ENCODE measurements at regions not wholly inside any gene's neighbourhood (a gene's known extent, or its start where the extent isn't known, plus 50 kb on each side); places are given as distances from the start of the nearest gene placed in this dataset.
"Not testable (repeated sequence)": the region's sequence is repeated elsewhere in the genome, so short reads cannot be mapped to it uniquely, and the experiment has no call there.

GRCh38 chr16:51834133-51834532 is 683.1 kb upstream of the SALL1 start:
- Histone ChIP-seq H3K4me1 (ENCODE audit: control insufficient read depth, insufficient read depth, low read length) (peaks cover 4% of the 10 kb centered on the region; the same call in 1 of the 2 replicates), H3K4me3 (ENCODE audit: low read depth, low read length) (no peak overlapping the region), H3K36me3 (ENCODE audit: control insufficient read depth, insufficient read depth, low read length) (no peaks in the 10 kb centered on the region), H3K9me3 (ENCODE audit: control insufficient read depth, insufficient read depth, low read length) (no peaks in the 10 kb centered on the region), H3K9ac (ENCODE audit: low read depth, low read length) (no peak overlapping the region), H3K27me3 (ENCODE audit: control insufficient read depth, insufficient read depth, low read length) (no peaks in the 10 kb centered on the region), H3K27ac (ENCODE audit: low read depth, low read length) (no peak overlapping the region)

- Histone ChIP-seq H3K27ac (ENCODE audit: low read depth, low read length) (no peak overlapping the region), H3K27me3 (ENCODE audit: control insufficient read depth, insufficient read depth, low read length) (no peaks in the 10 kb centered on the region), H3K4me1 (ENCODE audit: control insufficient read depth, insufficient read depth, low read length) (peaks cover 4% of the 10 kb centered on the region; the same call in 1 of the 2 replicates), H3K9ac (ENCODE audit: low read depth, low read length) (no peak overlapping the region), H3K9me3 (ENCODE audit: control insufficient read depth, insufficient read depth, low read length) (no peaks in the 10 kb centered on the region), H3K36me3 (ENCODE audit: control insufficient read depth, insufficient read depth, low read length) (no peaks in the 10 kb centered on the region), H3K4me3 (ENCODE audit: low read depth, low read length) (no peak overlapping the region)
These were observed 680.7 kb upstream of the SALL1 start for GRCh38 chr16:51831595-51832367.

- H3K36me3 ChIP-seq (ENCODE audit: control insufficient read depth, insufficient read depth, low read length); H3K9ac ChIP-seq (ENCODE audit: low read depth, low read length); H3K27me3 ChIP-seq (ENCODE audit: control insufficient read depth, insufficient read depth, low read length); H3K27ac ChIP-seq (ENCODE audit: low read depth, low read length); H3K4me3 ChIP-seq (ENCODE audit: low read depth, low read length); H3K4me1 ChIP-seq (ENCODE audit: control insufficient read depth, insufficient read depth, low read length); H3K9me3 ChIP-seq (ENCODE audit: control insufficient read depth, insufficient read depth, low read length): not testable (repeated sequence)
These were observed 680.0 kb upstream of the SALL1 start for GRCh38 chr16:51831034-51831433.

- Histone ChIP-seq H3K4me3 (ENCODE audit: low read depth, low read length) (no peak overlapping the region), H3K9ac (ENCODE audit: low read depth, low read length) (no peak overlapping the region), H3K27ac (ENCODE audit: low read depth, low read length) (no peak overlapping the region), H3K4me1 (ENCODE audit: control insufficient read depth, insufficient read depth, low read length) (no peaks in the 10 kb centered on the region), H3K9me3 (ENCODE audit: control insufficient read depth, insufficient read depth, low read length) (no peaks in the 10 kb centered on the region), H3K27me3 (ENCODE audit: control insufficient read depth, insufficient read depth, low read length) (no peaks in the 10 kb centered on the region), H3K36me3 (ENCODE audit: control insufficient read depth, insufficient read depth, low read length) (no peaks in the 10 kb centered on the region)
These were observed 674.7 kb upstream of the SALL1 start for GRCh38 chr16:51825779-51826178.

- Histone ChIP-seq H3K27ac (ENCODE audit: low read depth, low read length) (no peak overlapping the region), H3K9me3 (ENCODE audit: control insufficient read depth, insufficient read depth, low read length) (no peaks in the 10 kb centered on the region), H3K4me1 (ENCODE audit: control insufficient read depth, insufficient read depth, low read length) (no peaks in the 10 kb centered on the region), H3K9ac (ENCODE audit: low read depth, low read length) (no peak overlapping the region), H3K27me3 (ENCODE audit: control insufficient read depth, insufficient read depth, low read length) (no peaks in the 10 kb centered on the region), H3K4me3 (ENCODE audit: low read depth, low read length) (no peak overlapping the region), H3K36me3 (ENCODE audit: control insufficient read depth, insufficient read depth, low read length) (no peaks in the 10 kb centered on the region)
These were observed 671.4 kb upstream of the SALL1 start for GRCh38 chr16:51822471-51822870.

GRCh38 chr16:51821527-51821926 is 670.5 kb upstream of the SALL1 start:
- no peak overlapping the region for H3K9ac ChIP-seq (ENCODE audit: low read depth, low read length)
- no peak overlapping the region for H3K4me3 ChIP-seq (ENCODE audit: low read depth, low read length)
- H3K27me3 ChIP-seq (ENCODE audit: control insufficient read depth, insufficient read depth, low read length): no peaks in the 10 kb centered on the region
- H3K27ac ChIP-seq (ENCODE audit: low read depth, low read length): no peak overlapping the region
- no peaks in the 10 kb centered on the region for H3K9me3 ChIP-seq (ENCODE audit: control insufficient read depth, insufficient read depth, low read length)
- H3K4me1 ChIP-seq (ENCODE audit: control insufficient read depth, insufficient read depth, low read length): no peaks in the 10 kb centered on the region
- no peaks in the 10 kb centered on the region for H3K36me3 ChIP-seq (ENCODE audit: control insufficient read depth, insufficient read depth, low read length)

GRCh38 chr16:51820176-51820575 is 669.1 kb upstream of the SALL1 start:
- H3K4me1 ChIP-seq (ENCODE audit: control insufficient read depth, insufficient read depth, low read length): no peaks in the 10 kb centered on the region
- no peaks in the 10 kb centered on the region for H3K36me3 ChIP-seq (ENCODE audit: control insufficient read depth, insufficient read depth, low read length)
- H3K4me3 ChIP-seq (ENCODE audit: low read depth, low read length): no peak overlapping the region
- H3K9ac ChIP-seq (ENCODE audit: low read depth, low read length): no peak overlapping the region
- H3K27me3 ChIP-seq (ENCODE audit: control insufficient read depth, insufficient read depth, low read length): no peaks in the 10 kb centered on the region
- no peak overlapping the region for H3K27ac ChIP-seq (ENCODE audit: low read depth, low read length)
- H3K9me3 ChIP-seq (ENCODE audit: control insufficient read depth, insufficient read depth, low read length): no peaks in the 10 kb centered on the region

- no peak overlapping the region for H3K4me3 ChIP-seq (ENCODE audit: low read depth, low read length)
- no peaks in the 10 kb centered on the region for H3K27me3 ChIP-seq (ENCODE audit: control insufficient read depth, insufficient read depth, low read length)
- H3K9me3 ChIP-seq (ENCODE audit: control insufficient read depth, insufficient read depth, low read length): no peaks in the 10 kb centered on the region
- H3K27ac ChIP-seq (ENCODE audit: low read depth, low read length): no peak overlapping the region
- no peaks in the 10 kb centered on the region for H3K4me1 ChIP-seq (ENCODE audit: control insufficient read depth, insufficient read depth, low read length)
- H3K36me3 ChIP-seq (ENCODE audit: control insufficient read depth, insufficient read depth, low read length): no peaks in the 10 kb centered on the region
- no peak overlapping the region for H3K9ac ChIP-seq (ENCODE audit: low read depth, low read length)
These were observed 667.4 kb upstream of the SALL1 start for GRCh38 chr16:51818342-51818944.

GRCh38 chr16:51816929-51817328 is 665.9 kb upstream of the SALL1 start:
- H3K36me3 ChIP-seq (ENCODE audit: control insufficient read depth, insufficient read depth, low read length): no peaks in the 10 kb centered on the region
- no peak overlapping the region for H3K9ac ChIP-seq (ENCODE audit: low read depth, low read length)
- no peaks in the 10 kb centered on the region for H3K9me3 ChIP-seq (ENCODE audit: control insufficient read depth, insufficient read depth, low read length)
- no peak overlapping the region for H3K27ac ChIP-seq (ENCODE audit: low read depth, low read length)
- H3K27me3 ChIP-seq (ENCODE audit: control insufficient read depth, insufficient read depth, low read length): no peaks in the 10 kb centered on the region
- H3K4me3 ChIP-seq (ENCODE audit: low read depth, low read length): no peak overlapping the region
- no peaks in the 10 kb centered on the region for H3K4me1 ChIP-seq (ENCODE audit: control insufficient read depth, insufficient read depth, low read length)

- Histone ChIP-seq H3K27ac (ENCODE audit: low read depth, low read length) (no peak overlapping the region), H3K9ac (ENCODE audit: low read depth, low read length) (no peak overlapping the region), H3K27me3 (ENCODE audit: control insufficient read depth, insufficient read depth, low read length) (no peaks in the 10 kb centered on the region), H3K4me1 (ENCODE audit: control insufficient read depth, insufficient read depth, low read length) (no peaks in the 10 kb centered on the region), H3K9me3 (ENCODE audit: control insufficient read depth, insufficient read depth, low read length) (no peaks in the 10 kb centered on the region), H3K4me3 (ENCODE audit: low read depth, low read length) (no peak overlapping the region), H3K36me3 (ENCODE audit: control insufficient read depth, insufficient read depth, low read length) (no peaks in the 10 kb centered on the region)
These were observed 664.5 kb upstream of the SALL1 start for GRCh38 chr16:51815523-51815922.

GRCh38 chr16:51814617-51815016 is 663.5 kb upstream of the SALL1 start:
- no peak overlapping the region for H3K27ac ChIP-seq (ENCODE audit: low read depth, low read length)
- no peak overlapping the region for H3K4me3 ChIP-seq (ENCODE audit: low read depth, low read length)
- no peaks in the 10 kb centered on the region for H3K4me1 ChIP-seq (ENCODE audit: control insufficient read depth, insufficient read depth, low read length)
- H3K36me3 ChIP-seq (ENCODE audit: control insufficient read depth, insufficient read depth, low read length): no peaks in the 10 kb centered on the region
- H3K9me3 ChIP-seq (ENCODE audit: control insufficient read depth, insufficient read depth, low read length): no peaks in the 10 kb centered on the region
- no peak overlapping the region for H3K9ac ChIP-seq (ENCODE audit: low read depth, low read length)
- no peaks in the 10 kb centered on the region for H3K27me3 ChIP-seq (ENCODE audit: control insufficient read depth, insufficient read depth, low read length)

Data from HUES48 (cell line).